ENCODE measurements at regions not wholly inside any gene's neighbourhood (a gene's known extent, or its start where the extent isn't known, plus 50 kb on each side); places are given as distances from the start of the nearest gene placed in this dataset.

- H3K9me1 ChIP-seq (replicated peaks; ENCODE audit: control insufficient read depth, extremely low read depth, insufficient read depth, low read length), result no peaks in the 10 kb centered on the region
- no peaks in the 10 kb centered on the region for H3K4me1 ChIP-seq (ENCODE audit: control insufficient read depth, extremely low read depth, insufficient read depth, low read length)
- BruUV-seq (replicated peaks), result no TSS peak
- H3K27ac ChIP-seq (ENCODE audit: insufficient read depth, low read depth, low read length), result no peak overlapping the region
- TF ChIP-seq EZH2 (IDR thresholded peaks at IDR 0.05; ENCODE audit: borderline replicate concordance, low read depth, low read length, severe bottlenecking) (no peak), GATA2 (IDR thresholded peaks at IDR 0.05; ENCODE audit: insufficient read depth, insufficient read length, low read depth, low read length) (no peak), MYC (IDR thresholded peaks at IDR 0.05; ENCODE audit: low read depth, low read length) (no peak), FOS (IDR thresholded peaks at IDR 0.05; ENCODE audit: borderline replicate concordance, insufficient read depth, low read length) (no peak), CTCF (IDR thresholded peaks at IDR 0.05; ENCODE audit: extremely low read depth in 1 of 2, insufficient read depth in 1 of 2, low read depth in 1 of 2, low read length in 2 of 2) (no peak), JUN (IDR thresholded peaks at IDR 0.05; ENCODE audit: borderline replicate concordance, insufficient read depth, insufficient read length, low read depth) (no peak), MAX (IDR thresholded peaks at IDR 0.05; ENCODE audit: insufficient read depth, insufficient read length) (no peak)
- H3K9me3 ChIP-seq (replicated peaks; ENCODE audit: control insufficient read depth, insufficient read depth, low read length), result no peaks in the 10 kb centered on the region
- H2AFZ ChIP-seq (ENCODE audit: low read depth, low read length), result no peak overlapping the region
- CTCF ChIA-PET, result no interaction called here
- H3K79me2 ChIP-seq (ENCODE audit: control insufficient read depth, insufficient read depth, low read length), result no peaks in the 10 kb centered on the region
- DNase-seq (ENCODE audit: low read depth, low spot score) (no peak), FAIRE-seq (no peak)
- H3K36me3 ChIP-seq (ENCODE audit: control insufficient read depth in 2 of 2, extremely low read depth in 1 of 2, insufficient read depth in 2 of 2, low read length in 2 of 2), result no peaks in the 10 kb centered on the region
- dilution Hi-C loops (cut with MboI; ENCODE audit: extremely low pct_ligation_motif_present, low sequenced_read_pairs) (no loop called here), intact Hi-C loops (cut with micrococcal nuclease) (no loop called here)
- H3K9ac ChIP-seq (replicated peaks; ENCODE audit: extremely low read depth, insufficient read depth, low read length), result no peak overlapping the region
- POLR2A ChIA-PET, result no interaction called here
- no peak overlapping the region for H3K4me2 ChIP-seq (ENCODE audit: insufficient read depth, low read length)
- no peaks in the 10 kb centered on the region for H3K27me3 ChIP-seq (ENCODE audit: control insufficient read depth in 2 of 2, insufficient read depth in 2 of 2, low read length in 2 of 2)
- H3K4me3 ChIP-seq (replicated peaks in 1 of 3; ENCODE audit: insufficient read depth in 1 of 3, low read depth in 1 of 3, low read length in 3 of 3), result no peak overlapping the region
- H4K20me1 ChIP-seq (replicated peaks; ENCODE audit: control insufficient read depth, extremely low read depth, insufficient read depth, low read length), result no peaks in the 10 kb centered on the region
These were observed 145.8 kb downstream of the EMX2 start for GRCh38 chr10:117688358-117688757.

Measured in endothelial cell of umbilical vein (primary cell).